GM18511 (cell line): ENCODE measurements at regions not wholly inside any gene's neighbourhood (a gene's known extent, or its start where the extent isn't known, plus 50 kb on each side); places are given as distances from the start of the nearest gene placed in this dataset.
"Not testable (repeated sequence)": the region's sequence is repeated elsewhere in the genome, so short reads cannot be mapped to it uniquely, and the experiment has no call there.

Experiments used
- ATAC-seq: cut with Tn5 transposase; IDR thresholded peaks from one replicate; pipeline ENCODE4 v1.9.1; 2021; ENCODE audit warnings: mild to moderate bottlenecking, moderate library complexity; ENCODE audit not compliant: unreplicated experiment

- no peak for ATAC-seq
Measured at GRCh38 chr2:37569131-37569823, 102.2 kb downstream of the CDC42EP3 start.

GRCh38 chr2:37569986-37570679 lies 101.3 kb downstream of the CDC42EP3 start:
- no peak for ATAC-seq

GRCh38 chr2:37570773-37571586 lies 100.5 kb downstream of the CDC42EP3 start:
- peak; percentile 89 for ATAC-seq

GRCh38 chr2:37571587-37572136 lies 99.8 kb downstream of the CDC42EP3 start:
- ATAC-seq: no peak

GRCh38 chr2:37573451-37574388 lies 97.7 kb downstream of the CDC42EP3 start:
- ATAC-seq: peak; percentile 53

GRCh38 chr2:37575780-37576179 lies 95.7 kb downstream of the CDC42EP3 start:
- no peak for ATAC-seq

GRCh38 chr2:37576194-37576593 lies 95.2 kb downstream of the CDC42EP3 start:
- ATAC-seq: not testable (repeated sequence)

GRCh38 chr2:37576831-37577230 lies 94.6 kb downstream of the CDC42EP3 start:
- ATAC-seq: no peak

- no peak for ATAC-seq
Measured at GRCh38 chr2:37579192-37579713, 92.2 kb downstream of the CDC42EP3 start.

GRCh38 chr2:37579949-37580348 lies 91.5 kb downstream of the CDC42EP3 start:
- not testable (repeated sequence) for ATAC-seq

- no peak for ATAC-seq
Measured at GRCh38 chr2:37581433-37581832, 90.0 kb downstream of the CDC42EP3 start.

- no peak for ATAC-seq
Measured at GRCh38 chr2:37582481-37583220, 88.8 kb downstream of the CDC42EP3 start.

- ATAC-seq: no peak
Measured at GRCh38 chr2:37583402-37583801, 88.0 kb downstream of the CDC42EP3 start.

- ATAC-seq: no peak
Measured at GRCh38 chr2:37583867-37584266, 87.6 kb downstream of the CDC42EP3 start.

- ATAC-seq: peak; percentile 35
Measured at GRCh38 chr2:37585295-37585908, 86.0 kb downstream of the CDC42EP3 start.

GRCh38 chr2:37585982-37586621 lies 85.3 kb downstream of the CDC42EP3 start:
- ATAC-seq: peak; percentile 56

- no peak for ATAC-seq
Measured at GRCh38 chr2:37586663-37587317, 84.7 kb downstream of the CDC42EP3 start.

GRCh38 chr2:37587817-37588216 lies 83.6 kb downstream of the CDC42EP3 start:
- no peak for ATAC-seq
